ENCODE measurements at regions not wholly inside any gene's neighbourhood (a gene's known extent, or its start where the extent isn't known, plus 50 kb on each side); places are given as distances from the start of the nearest gene placed in this dataset.

- TF ChIP-seq POLR2A (IDR thresholded peaks at IDR 0.05) (no peak), CTCF (IDR thresholded peaks at IDR 0.05) (no peak)
Observed at GRCh38 chr4:125677665-125678307, 363.0 kb downstream of the FAT4 start.
